Activated naive CD8-positive, alpha-beta T cell treated with anti-CD3 and anti-CD28 coated beads, Interleukin-2, amount 50 U/mL, for 24 hours (primary cell): ENCODE measurements at regions not wholly inside any gene's neighbourhood (a gene's known extent, or its start where the extent isn't known, plus 50 kb on each side); places are given as distances from the start of the nearest gene placed in this dataset.
"Not testable (repeated sequence)": the region's sequence is repeated elsewhere in the genome, so short reads cannot be mapped to it uniquely, and the experiment has no call there.

ENCODE experiments used
- ATAC-seq: fragments of 150-1000 bp; cut with Tn5 transposase; one replicate; pipeline ENCODE4 v1.10.0; 2021
- DNase-seq: peaks from one replicate; pipeline ENCODE4 v3.0.0; 2021
- H3K27ac Mint-ChIP-seq: one replicate; pipeline ENCODE4 v1.8.0; 2021; ENCODE audit warnings: mild to moderate bottlenecking, mixed read lengths
- H3K27me3 Mint-ChIP-seq: one replicate; pipeline ENCODE4 v1.8.0; 2021; ENCODE audit warnings: mixed read lengths
- H3K36me3 Mint-ChIP-seq: one replicate; pipeline ENCODE4 v1.8.0; 2021; ENCODE audit warnings: low read depth, mixed read lengths
- H3K4me1 Mint-ChIP-seq: one replicate; pipeline ENCODE4 v1.8.0; 2021; ENCODE audit warnings: mixed read lengths
- H3K4me3 Mint-ChIP-seq: one replicate; pipeline ENCODE4 v1.8.0; 2021; ENCODE audit warnings: mild to moderate bottlenecking, moderate library complexity, mixed read lengths
- H3K9me3 Mint-ChIP-seq: one replicate; pipeline ENCODE4 v1.8.0; 2021; ENCODE audit warnings: mixed read lengths

DNA sequence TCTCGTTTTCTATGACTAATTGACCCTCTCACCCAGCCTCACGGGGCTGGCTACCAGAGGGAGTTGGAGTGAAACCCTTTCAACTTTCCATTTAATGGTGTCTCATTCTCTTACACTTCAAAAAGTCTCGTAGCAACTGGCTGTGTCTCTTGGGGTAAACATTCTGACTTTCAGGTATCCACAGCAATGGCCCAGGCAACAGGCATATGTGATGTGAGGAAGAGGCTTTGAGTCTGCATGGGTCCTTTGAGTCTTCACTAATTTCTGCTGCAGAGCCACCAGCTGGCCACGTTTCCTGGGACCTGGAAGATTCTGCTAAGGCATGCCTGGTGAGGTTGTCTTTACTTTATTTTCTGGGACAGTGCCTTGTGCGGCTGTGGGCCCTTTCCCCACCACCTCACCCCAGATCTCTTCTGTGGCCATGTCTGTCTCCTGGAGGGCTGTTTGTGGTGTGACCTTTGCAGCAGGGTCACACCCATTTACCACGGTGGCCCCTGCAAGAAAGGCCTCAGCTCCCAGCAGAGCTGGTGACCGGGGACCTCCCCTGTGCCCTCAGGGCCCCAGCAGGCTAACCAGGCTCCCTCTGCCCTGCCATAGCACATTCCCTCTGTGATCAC, 112.5 kb upstream of the FRG1 start:
- no peak overlapping the region for H3K27ac Mint-ChIP-seq
- H3K36me3 Mint-ChIP-seq: no peaks in the 10 kb centered on the region
- H3K27me3 Mint-ChIP-seq: no peaks in the 10 kb centered on the region
- DNase-seq (no peak), ATAC-seq (no peak)
- H3K4me1 Mint-ChIP-seq: no peaks in the 10 kb centered on the region
- H3K9me3 Mint-ChIP-seq: no peaks in the 10 kb centered on the region
- H3K4me3 Mint-ChIP-seq: no peak overlapping the region

DNA sequence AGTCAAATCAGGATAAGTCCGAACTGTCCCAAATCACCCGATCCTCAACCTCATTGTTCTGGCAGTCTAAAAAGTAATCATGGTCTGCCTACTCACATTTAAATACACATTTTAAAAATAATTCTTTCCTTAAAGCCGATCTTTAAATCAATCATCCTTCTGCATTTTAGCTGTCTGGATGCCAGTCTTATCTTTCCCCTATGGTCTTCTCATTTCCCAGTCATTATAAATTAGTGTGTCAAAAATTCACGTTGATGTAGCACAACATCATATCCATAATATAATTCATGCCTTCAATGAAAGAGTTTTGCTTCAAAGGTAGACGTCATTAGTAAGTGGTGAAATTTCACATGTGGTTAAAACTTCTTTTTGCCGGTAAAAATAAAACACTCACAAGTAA, 108.1 kb upstream of the FRG1 start:
- no peaks in the 10 kb centered on the region for H3K4me1 Mint-ChIP-seq
- no peak overlapping the region for H3K4me3 Mint-ChIP-seq

DNA sequence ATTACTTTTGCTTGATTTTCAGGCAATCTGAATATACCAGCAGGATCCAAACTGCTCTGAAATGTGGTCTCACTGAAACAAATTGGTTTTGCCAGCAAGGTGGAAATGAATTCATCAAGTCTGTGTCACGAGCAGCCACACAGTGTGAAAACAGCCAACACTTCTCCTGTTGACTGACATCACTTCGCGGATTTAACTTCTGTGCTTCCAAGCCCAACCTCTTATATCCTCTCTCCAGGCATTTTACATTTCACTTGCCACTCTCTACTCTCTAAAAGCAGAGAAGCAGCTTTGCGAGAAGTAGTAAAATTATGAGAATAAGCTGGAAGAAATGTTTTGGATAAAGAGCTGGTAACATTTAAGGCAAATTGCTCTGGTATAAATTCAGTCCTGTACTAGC, 106.1 kb upstream of the FRG1 start:
- Mint-ChIP-seq H3K27ac (no peak overlapping the region), H3K9me3 (peaks cover 11% of the 10 kb centered on the region), H3K27me3 (no peaks in the 10 kb centered on the region), H3K4me1 (no peaks in the 10 kb centered on the region), H3K36me3 (no peaks in the 10 kb centered on the region), H3K4me3 (no peak overlapping the region)
- ATAC-seq: no peak
- DNase-seq: no peak

More for the DNA sequence above, 108.1 kb upstream of the FRG1 start:
- H3K27ac Mint-ChIP-seq: no peak overlapping the region
- DNase-seq (no peak), ATAC-seq (no peak)
- no peaks in the 10 kb centered on the region for H3K27me3 Mint-ChIP-seq
- H3K9me3 Mint-ChIP-seq: peaks cover 11% of the 10 kb centered on the region
- H3K36me3 Mint-ChIP-seq: no peaks in the 10 kb centered on the region

GRCh38 chr4:189835505-189835904, 105.2 kb upstream of the FRG1 start:
- H3K36me3 Mint-ChIP-seq: no peaks in the 10 kb centered on the region
- H3K4me1 Mint-ChIP-seq: no peaks in the 10 kb centered on the region
- no peak overlapping the region for H3K4me3 Mint-ChIP-seq
- ATAC-seq: no peak
- no peak for DNase-seq
- H3K27ac Mint-ChIP-seq: no peak overlapping the region
- H3K9me3 Mint-ChIP-seq: peaks cover 11% of the 10 kb centered on the region
- no peaks in the 10 kb centered on the region for H3K27me3 Mint-ChIP-seq

DNA sequence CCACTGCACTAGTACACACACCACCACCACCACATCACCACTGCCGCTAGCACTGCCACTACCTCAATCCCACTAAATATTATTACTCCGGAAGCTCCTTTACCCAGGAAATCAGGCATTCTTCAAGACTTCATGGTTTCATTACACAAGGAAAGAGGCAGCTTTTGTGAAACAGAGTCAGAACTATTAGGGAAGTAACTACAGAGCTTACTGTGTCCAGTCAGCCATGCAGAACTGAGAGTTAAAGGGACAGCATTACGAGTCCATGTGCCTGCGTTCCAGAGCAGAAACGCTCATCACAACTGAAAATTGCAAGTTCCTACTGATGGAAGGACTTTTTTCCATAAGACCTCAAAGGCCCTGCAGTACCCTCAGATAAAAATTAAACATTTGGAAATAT, 103.2 kb upstream of the FRG1 start:
- no peak for ATAC-seq
- H3K4me1 Mint-ChIP-seq: no peaks in the 10 kb centered on the region
- H3K36me3 Mint-ChIP-seq: no peaks in the 10 kb centered on the region
- no peak overlapping the region for H3K4me3 Mint-ChIP-seq
- no peak overlapping the region for H3K27ac Mint-ChIP-seq
- no peak for DNase-seq
- H3K9me3 Mint-ChIP-seq: peaks cover 11% of the 10 kb centered on the region
- H3K27me3 Mint-ChIP-seq: no peaks in the 10 kb centered on the region

- H3K4me3 Mint-ChIP-seq: no peak overlapping the region
- H3K36me3 Mint-ChIP-seq: no peaks in the 10 kb centered on the region
- ATAC-seq: no peak
Observed at GRCh38 chr4:189838821-189839497, 101.7 kb upstream of the FRG1 start.

GRCh38 chr4:189840356-189840755, 100.3 kb upstream of the FRG1 start:
- H3K36me3 Mint-ChIP-seq: no peaks in the 10 kb centered on the region
- no peak for DNase-seq
- H3K4me3 Mint-ChIP-seq: no peak overlapping the region
- H3K27me3 Mint-ChIP-seq: no peaks in the 10 kb centered on the region
- no peak overlapping the region for H3K27ac Mint-ChIP-seq
- no peak for ATAC-seq
- H3K4me1 Mint-ChIP-seq: no peaks in the 10 kb centered on the region
- peaks cover 11% of the 10 kb centered on the region for H3K9me3 Mint-ChIP-seq

More at GRCh38 chr4:189838821-189839497, 101.7 kb upstream of the FRG1 start:
- no peak for DNase-seq
- H3K27me3 Mint-ChIP-seq: no peaks in the 10 kb centered on the region
- peaks cover 11% of the 10 kb centered on the region for H3K9me3 Mint-ChIP-seq
- no peaks in the 10 kb centered on the region for H3K4me1 Mint-ChIP-seq
- H3K27ac Mint-ChIP-seq: no peak overlapping the region

- Mint-ChIP-seq H3K36me3 (no peaks in the 10 kb centered on the region), H3K4me1 (no peaks in the 10 kb centered on the region)
- no peak for DNase-seq
Observed at GRCh38 chr4:189843413-189844009, 97.2 kb upstream of the FRG1 start.

DNA sequence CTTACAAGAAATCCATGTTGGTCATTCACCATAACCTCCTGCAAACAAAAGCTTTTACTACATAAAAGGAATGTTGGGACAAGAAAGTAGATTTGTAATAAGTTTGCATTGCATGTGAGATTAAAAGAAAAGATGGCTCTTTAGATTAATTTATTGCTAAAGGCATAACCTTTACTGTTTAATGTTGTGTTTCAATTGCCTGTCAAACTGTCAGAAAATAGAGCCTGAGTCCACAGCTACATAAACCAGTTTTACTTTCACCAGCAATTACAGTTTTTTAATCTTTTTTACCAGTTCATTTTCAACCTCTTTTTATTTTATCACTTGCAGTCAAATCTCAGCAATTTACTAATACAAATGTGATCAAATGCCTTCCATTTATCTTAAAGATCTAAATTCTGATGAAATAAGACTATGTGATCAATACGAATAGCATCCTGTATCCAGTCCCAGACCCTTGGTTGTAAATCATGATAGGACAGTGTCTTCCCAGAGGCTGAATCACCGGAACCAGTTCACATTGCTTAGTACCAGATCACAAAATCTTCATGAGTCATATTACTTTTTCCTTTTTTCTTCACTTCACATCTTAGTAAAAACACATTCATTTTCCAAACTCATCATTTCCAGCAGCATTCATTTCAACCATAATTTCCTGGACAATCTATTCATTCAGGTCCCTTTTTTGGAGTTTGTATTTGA, 95.4 kb upstream of the FRG1 start:
- Mint-ChIP-seq H3K27me3 (no peaks in the 10 kb centered on the region), H3K4me3 (no peak overlapping the region), H3K27ac (no peak overlapping the region), H3K36me3 (no peaks in the 10 kb centered on the region), H3K9me3 (no peaks in the 10 kb centered on the region), H3K4me1 (no peaks in the 10 kb centered on the region)
- no peak for DNase-seq
- no peak for ATAC-seq

More at GRCh38 chr4:189843413-189844009, 97.2 kb upstream of the FRG1 start:
- H3K27ac Mint-ChIP-seq: no peak overlapping the region
- H3K27me3 Mint-ChIP-seq: no peaks in the 10 kb centered on the region
- no peak overlapping the region for H3K4me3 Mint-ChIP-seq
- H3K9me3 Mint-ChIP-seq: no peaks in the 10 kb centered on the region
- ATAC-seq: no peak

GRCh38 chr4:189846094-189846493, 94.6 kb upstream of the FRG1 start:
- not testable (repeated sequence) for DNase-seq, ATAC-seq, H3K9me3 Mint-ChIP-seq, H3K27ac Mint-ChIP-seq, H3K4me3 Mint-ChIP-seq, H3K4me1 Mint-ChIP-seq, H3K27me3 Mint-ChIP-seq, H3K36me3 Mint-ChIP-seq

DNA sequence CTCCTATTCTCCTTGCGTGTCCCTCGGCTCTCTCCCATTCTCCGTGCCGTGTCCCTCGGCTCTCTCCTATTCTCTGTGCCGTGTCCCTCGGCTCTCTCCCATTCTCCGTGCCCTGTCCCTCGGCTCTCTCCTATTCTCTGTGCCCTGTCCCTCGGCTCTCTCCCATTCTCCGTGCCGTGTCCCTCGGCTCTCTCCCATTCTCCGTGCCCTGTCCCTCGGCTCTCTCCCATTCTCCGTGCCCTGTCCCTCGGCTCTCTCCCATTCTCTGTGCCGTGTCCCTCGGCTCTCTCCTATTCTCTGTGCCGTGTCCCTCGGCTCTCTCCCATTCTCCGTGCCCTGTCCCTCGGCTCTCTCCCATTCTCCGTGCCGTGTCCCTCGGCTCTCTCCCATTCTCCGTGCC, 94.1 kb upstream of the FRG1 start:
- H3K9me3 Mint-ChIP-seq, ATAC-seq, DNase-seq, H3K27me3 Mint-ChIP-seq, H3K36me3 Mint-ChIP-seq, H3K4me3 Mint-ChIP-seq, H3K27ac Mint-ChIP-seq, H3K4me1 Mint-ChIP-seq: not testable (repeated sequence)

DNA sequence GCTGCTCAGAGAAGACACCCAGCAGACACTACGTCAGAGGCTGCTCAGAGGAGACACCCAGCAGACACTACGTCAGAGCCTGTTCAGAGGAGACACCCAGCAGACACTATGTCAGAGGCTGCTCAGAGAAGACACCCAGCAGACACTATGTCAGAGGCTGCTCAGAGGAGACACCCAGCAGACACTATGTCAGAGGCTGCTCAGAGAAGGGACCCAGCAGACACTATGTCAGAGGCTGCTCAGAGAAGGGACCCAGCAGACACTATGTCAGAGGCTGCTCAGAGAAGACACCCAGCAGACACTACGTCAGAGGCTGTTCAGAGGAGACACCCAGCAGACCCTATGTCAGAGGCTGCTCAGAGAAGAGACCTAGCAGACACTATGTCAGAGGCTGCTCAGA, 92.0 kb upstream of the FRG1 start:
- not testable (repeated sequence) for H3K27ac Mint-ChIP-seq, DNase-seq, ATAC-seq, H3K4me3 Mint-ChIP-seq, H3K4me1 Mint-ChIP-seq, H3K27me3 Mint-ChIP-seq, H3K9me3 Mint-ChIP-seq, H3K36me3 Mint-ChIP-seq

- H3K36me3 Mint-ChIP-seq: peaks cover 12% of the 10 kb centered on the region
- ATAC-seq (no peak), DNase-seq (no peak)
- H3K4me3 Mint-ChIP-seq: no peak overlapping the region
- peaks cover 19% of the 10 kb centered on the region for H3K9me3 Mint-ChIP-seq
- H3K4me1 Mint-ChIP-seq: no peaks in the 10 kb centered on the region
- H3K27me3 Mint-ChIP-seq: no peaks in the 10 kb centered on the region
- H3K27ac Mint-ChIP-seq: no peak overlapping the region
Observed at GRCh38 chr4:189850239-189850856, 90.3 kb upstream of the FRG1 start.

DNA sequence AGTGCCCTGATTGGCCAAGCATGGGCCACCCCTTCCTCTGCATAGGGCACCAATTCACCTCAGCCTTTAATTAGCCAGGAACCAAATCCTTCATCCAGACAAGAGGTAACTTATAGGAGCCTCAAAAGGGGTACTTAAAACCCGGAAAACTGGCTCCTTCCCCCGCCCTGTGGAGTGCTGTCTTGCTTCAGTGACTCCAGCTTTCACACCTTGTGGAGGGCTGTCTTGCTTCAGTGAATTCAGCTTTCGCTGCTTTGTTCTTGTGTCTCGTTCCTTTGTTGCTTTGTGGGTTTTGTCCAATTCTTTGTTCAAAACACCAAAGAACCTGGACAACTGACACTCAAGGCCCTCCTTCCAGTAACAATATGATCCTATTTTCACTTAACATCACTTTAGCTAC, 82.2 kb upstream of the FRG1 start:
- DNase-seq (no peak), ATAC-seq (no peak)
- H3K4me1 Mint-ChIP-seq: no peaks in the 10 kb centered on the region
- H3K27ac Mint-ChIP-seq: no peak overlapping the region
- no peaks in the 10 kb centered on the region for H3K27me3 Mint-ChIP-seq
- H3K4me3 Mint-ChIP-seq: no peak overlapping the region
- H3K36me3 Mint-ChIP-seq: peaks cover 17% of the 10 kb centered on the region
- H3K9me3 Mint-ChIP-seq: peaks cover 16% of the 10 kb centered on the region
